HepG2 (cell line): ENCODE measurements at regions not wholly inside any gene's neighbourhood (a gene's known extent, or its start where the extent isn't known, plus 50 kb on each side); places are given as distances from the start of the nearest gene placed in this dataset.

ENCODE experiments used
- ATAC-seq: fragments of 200-7000 bp; cut with Tn5 transposase; 3 replicates; pipeline ENCODE4 v1.9.1; 2020; ENCODE audit warnings: mild to moderate bottlenecking, moderate library complexity
- BruUV-seq: library from RNA; stranded (reverse); fragments of 400-500 nt; replicated peaks from 2 replicates; lab custom pipeline; 2021; lab: Mats Ljungman, UMichigan
- CTCF ChIA-PET: fragments of 300-600 bp; formaldehyde crosslinking; extraction: SDS; loops from one replicate; lab custom pipeline; 2021; ENCODE audit warnings: low total read pairs, inconsistent platforms, low intra/inter-chr PET ratio; lab: Yijun Ruan, JAX
- POLR2A ChIA-PET: fragments of 350-600 bp; sonication (Branson Sonifier 250); formaldehyde crosslinking; loops from one replicate; lab custom pipeline; 2020; ENCODE audit warnings: antibody characterized with exemption, inconsistent platforms; lab: Yijun Ruan, JAX
- DNase-seq: peaks from one replicate; pipeline ENCODE4 v3.0.0-alpha.2; 2015; ENCODE audit warnings: low spot score
- FAIRE-seq: peaks from 3 replicates; lab custom pipeline; 2011; peaks lifted over from hg19 to GRCh38; lab: Jason Lieb, UNC
- H2AFZ ChIP-seq: one replicate; pipeline ENCODE4 v1.6.1; 2011; ENCODE audit warnings: low read length, inconsistent platforms
- H3K27ac ChIP-seq: fragments of 300-600 bp; 3 replicates; pipeline ENCODE4 v1.8.0; 2011; ENCODE audit warnings: mixed run types, mild to moderate bottlenecking, mixed read lengths, low read length, inconsistent platforms; ENCODE audit not compliant: insufficient read depth; ENCODE audit errors: extremely low read length
- H3K27me3 ChIP-seq, 2 experiments: fragments of 200-600 bp in 1 of 2; 2 replicates in 1 of 2; 3 replicates in 1 of 2; pipeline versions ENCODE4 v1.6.0 to v1.8.0; 2011; ENCODE audit warnings: low read length in 2 of 2, mild to moderate bottlenecking in 2 of 2, moderate library complexity in 2 of 2, inconsistent platforms in 1 of 2; ENCODE audit not compliant: insufficient read depth in 2 of 2, control insufficient read depth in 1 of 2
- H3K36me3 ChIP-seq, 2 experiments: fragments of 200-600 bp in 1 of 2; replicated peaks in 1 of 2; 2 replicates in 1 of 2; 3 replicates in 1 of 2; pipeline versions ENCODE4 v1.5.1 to v1.8.0; 2011; ENCODE audit warnings: low read length in 2 of 2, inconsistent platforms in 1 of 2; ENCODE audit not compliant: insufficient read depth in 2 of 2, control insufficient read depth in 1 of 2
- H3K4me1 ChIP-seq: 2 replicates; pipeline ENCODE4 v1.5.1; 2012; ENCODE audit warnings: low read length, inconsistent platforms; ENCODE audit not compliant: insufficient read depth
- H3K4me2 ChIP-seq: 2 replicates; pipeline ENCODE4 v1.6.0; 2011; ENCODE audit warnings: low read depth, low read length, inconsistent platforms
- H3K4me3 ChIP-seq, 3 experiments: fragments of 200-600 bp in 1 of 3; sonication (generic), shearing (Covaris generic) in 1 of 3; replicated peaks in 1 of 3; 2 replicates each; pipeline ENCODE4 v1.5.1; 2011 to 2016; ENCODE audit warnings: low read length in 3 of 3, inconsistent platforms in 2 of 3, low read depth in 2 of 3, mild to moderate bottlenecking in 2 of 3, control low read depth in 1 of 3, mixed read lengths in 1 of 3; ENCODE audit not compliant: insufficient read depth in 1 of 3
- H3K79me2 ChIP-seq: one replicate; pipeline ENCODE4 v1.6.1; 2011; ENCODE audit warnings: low read length, inconsistent platforms; ENCODE audit not compliant: insufficient read depth
- H3K9ac ChIP-seq: 2 replicates; pipeline ENCODE4 v1.6.0; 2011; ENCODE audit warnings: mild to moderate bottlenecking, low read depth, low read length, inconsistent platforms; ENCODE audit not compliant: insufficient read depth
- H3K9me3 ChIP-seq: 2 replicates; pipeline ENCODE4 v1.5.1; 2012; ENCODE audit warnings: mild to moderate bottlenecking, low read length
- H4K20me1 ChIP-seq: 2 replicates; pipeline ENCODE4 v1.6.0; 2011; ENCODE audit warnings: inconsistent platforms, mild to moderate bottlenecking, low read length, moderate library complexity; ENCODE audit not compliant: insufficient read depth
- AHDC1 ChIP-seq: sonication (generic); formaldehyde crosslinking; IDR thresholded peaks from 2 replicates; pipeline ENCODE4 v1.5.1; 2020; ENCODE audit warnings: mild to moderate bottlenecking, missing genetic modification reagents, borderline replicate concordance
- CAMTA2 ChIP-seq: sonication (generic); formaldehyde crosslinking; IDR thresholded peaks from 2 replicates; pipeline ENCODE4 v1.4.0; 2020; ENCODE audit warnings: mild to moderate bottlenecking, missing genetic modification reagents, borderline replicate concordance
- DNMT3B ChIP-seq: conservative IDR thresholded peaks from 2 replicates; pipeline ENCODE4 v1.6.1; 2016; ENCODE audit warnings: missing biosample characterization, control low read depth
- FUBP1 ChIP-seq: sonication (generic); formaldehyde crosslinking; IDR thresholded peaks from 2 replicates; pipeline ENCODE4 v1.5.1; 2020; ENCODE audit warnings: missing genetic modification reagents, mild to moderate bottlenecking, borderline replicate concordance
- ZNF276 ChIP-seq: sonication (generic); formaldehyde crosslinking; IDR thresholded peaks from 2 replicates; pipeline ENCODE4 v1.4.0; 2020; ENCODE audit warnings: mild to moderate bottlenecking, low read depth, missing genetic modification reagents
- ZNF329 ChIP-seq: sonication (generic); formaldehyde crosslinking; IDR thresholded peaks from 2 replicates; pipeline ENCODE4 v1.9.0; 2021; ENCODE audit warnings: low read depth, mild to moderate bottlenecking, missing genetic modification reagents
- ZNF383 ChIP-seq: sonication (generic); formaldehyde crosslinking; IDR thresholded peaks from 2 replicates; pipeline ENCODE4 v1.4.0; 2020; ENCODE audit warnings: missing genetic modification reagents, mild to moderate bottlenecking, borderline replicate concordance
- ZNF564 ChIP-seq: sonication (generic); formaldehyde crosslinking; IDR thresholded peaks from 2 replicates; pipeline ENCODE4 v1.8.1; 2023; ENCODE audit warnings: mild to moderate bottlenecking, missing genetic modification reagents
- WGBS: methylation state at CpG from one replicate; pipeline ENCODE4 v1.1.6; 2017; ENCODE audit warnings: low lambda C conversion rate; 5-methylcytosine and 5-hydroxymethylcytosine counted together
- in situ Hi-C: cut with HindIII; loops from 2 replicates; pipeline ENCODE4 v1.10.0; 2017; ENCODE audit warnings: low pct_unique_long_range_greater_than_20kb; ENCODE audit not compliant: extremely low pct_ligation_motif_present
- intact Hi-C: fragments of 100-400 bp; cut with micrococcal nuclease; formaldehyde crosslinking; loops from one replicate; pipeline ENCODE4 v1.10.0; 2022; ENCODE audit not compliant: unreplicated experiment

DNA sequence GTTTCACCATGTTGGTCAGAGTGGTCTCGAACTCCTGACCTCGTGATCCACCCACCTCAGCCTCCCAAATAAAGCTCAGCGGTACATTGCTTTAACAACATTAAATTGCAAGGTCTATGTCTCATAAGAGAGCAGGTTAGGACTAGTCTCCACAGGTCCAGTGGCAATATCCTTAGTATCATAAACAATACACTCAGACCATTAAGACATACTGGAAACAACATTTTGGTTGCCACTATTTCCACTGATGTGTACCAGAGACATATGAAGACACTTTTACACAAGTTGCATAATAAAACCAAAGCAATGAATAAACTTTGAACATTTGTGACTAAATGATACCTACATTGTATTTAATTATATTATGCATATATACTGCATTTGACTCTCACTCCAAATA lies 1130.0 kb downstream of the TSN start:
- TF ChIP-seq ZNF276 (no peak), ZNF383 (CRISPR knock-in tag) (no peak), CAMTA2 (CRISPR knock-in tag) (no peak), AHDC1 (CRISPR knock-in tag) (no peak), ZNF564 (no peak), DNMT3B (CRISPR knock-in tag) (no peak), FUBP1 (CRISPR knock-in tag) (no peak), ZNF329 (no peak)
- Histone ChIP-seq H3K36me3 (no peaks in the 10 kb centered on the region), H3K9ac (no peak overlapping the region), H2AFZ (no peak overlapping the region), H3K79me2 (no peaks in the 10 kb centered on the region), H3K9me3 (peaks cover 13% of the 10 kb centered on the region; the same call in 1 of the 2 replicates), H3K27ac (no peak overlapping the region), H4K20me1 (no peaks in the 10 kb centered on the region), H3K4me2 (no peak overlapping the region), H3K4me3 (no peak overlapping the region), H3K4me1 (no peaks in the 10 kb centered on the region), H3K27me3 (no peaks in the 10 kb centered on the region)
- FAIRE-seq (no peak), DNase-seq (no peak), ATAC-seq (no peak)
- WGBS: 2% methylated on average over 3 of the region's 3 CpGs
- POLR2A ChIA-PET: no interaction called here
- CTCF ChIA-PET: no interaction called here
- intact Hi-C loops: no loop called here
- BruUV-seq: no TSS peak
- in situ Hi-C loops: no loop called here
